Activated T-cell treated with anti-CD3 and anti-CD28 coated beads for 4 hours (primary cell): ENCODE measurements at regions not wholly inside any gene's neighbourhood (a gene's known extent, or its start where the extent isn't known, plus 50 kb on each side); places are given as distances from the start of the nearest gene placed in this dataset.

ENCODE experiments used
- DNase-seq: peaks from one replicate; pipeline ENCODE4 v3.0.0-alpha.2; 2020

- DNase-seq, result no peak
These were observed 67.0 kb upstream of the AMPD3 start for GRCh38 chr11:10388101-10388500.

GRCh38 chr11:10388574-10388973, 66.5 kb upstream of the AMPD3 start:
- DNase-seq, result no peak

- no peak for DNase-seq
These were observed 64.7 kb upstream of the AMPD3 start for GRCh38 chr11:10390375-10390774.

GRCh38 chr11:10392095-10393079, 62.7 kb upstream of the AMPD3 start:
- no peak for DNase-seq

- DNase-seq, result no peak
These were observed 60.6 kb upstream of the AMPD3 start for GRCh38 chr11:10394229-10395101.

- DNase-seq, result no peak
These were observed 59.7 kb upstream of the AMPD3 start for GRCh38 chr11:10395166-10395897.

- no peak for DNase-seq
These were observed 58.3 kb upstream of the AMPD3 start for GRCh38 chr11:10396771-10397170.

GRCh38 chr11:10397226-10397987, 57.7 kb upstream of the AMPD3 start:
- no peak for DNase-seq

- DNase-seq, result no peak
These were observed 56.5 kb upstream of the AMPD3 start for GRCh38 chr11:10398525-10398924.

- DNase-seq, result no peak
These were observed 54.2 kb upstream of the AMPD3 start for GRCh38 chr11:10400856-10401255.

GRCh38 chr11:10401256-10401655, 53.8 kb upstream of the AMPD3 start:
- DNase-seq, result no peak

GRCh38 chr11:10401696-10402392, 53.2 kb upstream of the AMPD3 start:
- DNase-seq, result no peak
